ENCODE measurements at regions not wholly inside any gene's neighbourhood (a gene's known extent, or its start where the extent isn't known, plus 50 kb on each side); places are given as distances from the start of the nearest gene placed in this dataset.
"Not testable (repeated sequence)": the region's sequence is repeated elsewhere in the genome, so short reads cannot be mapped to it uniquely, and the experiment has no call there.

DNA sequence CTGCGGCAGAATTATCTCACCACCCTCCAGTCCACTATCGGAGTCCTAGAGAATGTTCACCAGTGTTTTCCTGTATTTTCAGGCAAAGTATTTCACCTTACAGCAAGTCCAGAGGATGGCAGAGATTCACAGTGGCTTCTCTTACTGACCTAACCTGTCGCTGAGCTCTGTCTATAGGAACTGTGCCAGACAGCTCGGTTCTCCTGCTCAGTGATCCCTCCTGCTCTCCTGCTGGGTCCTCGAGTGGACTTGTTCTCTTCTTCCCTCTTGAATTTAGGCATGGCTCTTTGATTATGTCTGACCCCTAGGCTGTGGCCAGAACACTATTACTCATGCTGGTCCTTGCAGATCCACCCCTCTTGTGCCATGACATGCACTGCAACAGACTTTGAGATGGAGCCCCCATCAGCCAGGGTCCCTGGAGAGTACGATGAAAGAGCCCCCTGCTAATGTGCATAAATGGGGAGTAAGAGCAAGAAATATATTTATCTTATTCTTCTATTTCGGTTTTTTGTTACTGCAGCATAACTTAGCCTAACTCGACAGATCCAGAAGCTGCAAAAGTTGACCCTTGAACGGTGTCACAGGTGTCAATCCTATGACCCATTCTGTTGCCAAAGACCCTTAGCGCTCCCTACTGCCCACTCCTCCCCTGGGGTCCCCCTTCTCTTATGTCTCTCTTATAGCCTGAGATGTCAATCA lies 439.4 kb downstream of the ZNF536 start:
- Histone ChIP-seq H3K4me1 (ENCODE audit: low read length) (no peaks in the 10 kb centered on the region), H3K79me2 (ENCODE audit: low read length) (no peaks in the 10 kb centered on the region), H3K36me3 (ENCODE audit: insufficient read depth, low read length) (no peaks in the 10 kb centered on the region), H3K9me2 (replicated peaks; ENCODE audit: insufficient read depth, low read length) (no peaks in the 10 kb centered on the region), H3K9ac (ENCODE audit: low read length) (no peak overlapping the region), H3K27me3 (ENCODE audit: low read length) (no peaks in the 10 kb centered on the region), H2AFZ (ENCODE audit: low read length) (no peak overlapping the region), H3K27ac (ENCODE audit: low read length) (no peak overlapping the region), H3K4me3 (ENCODE audit: low read length) (no peak overlapping the region), H4K20me1 (ENCODE audit: insufficient read depth, low read depth, low read length) (no peaks in the 10 kb centered on the region), H3K4me2 (ENCODE audit: low read depth, low read length, poor library complexity, severe bottlenecking) (no peak overlapping the region), H3K9me3 (ENCODE audit: low read length) (no peaks in the 10 kb centered on the region)
- DNase-seq, result no peak

DNA sequence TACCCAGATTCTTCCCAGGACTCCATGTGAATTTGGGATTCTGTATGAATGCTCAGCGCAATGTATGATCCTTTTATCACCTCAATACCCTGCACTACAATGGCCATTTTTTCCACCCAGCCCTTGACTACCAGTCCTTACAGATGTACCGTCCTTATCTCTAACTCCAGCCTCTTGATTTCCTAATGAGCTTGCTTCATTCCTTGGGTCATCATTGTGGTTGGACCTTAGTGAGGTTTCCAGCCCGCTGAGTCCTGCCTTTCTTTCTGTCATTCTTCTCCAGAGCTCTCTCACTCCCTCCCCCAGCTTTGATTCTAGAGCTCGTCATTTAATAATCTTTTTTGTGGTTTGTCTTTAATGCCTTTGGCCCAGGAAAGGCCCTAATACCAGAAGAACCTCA lies 438.5 kb downstream of the ZNF536 start:
- Histone ChIP-seq H3K27me3 (ENCODE audit: low read length) (no peaks in the 10 kb centered on the region), H3K9me3 (ENCODE audit: low read length) (no peaks in the 10 kb centered on the region), H4K20me1 (ENCODE audit: insufficient read depth, low read depth, low read length) (no peaks in the 10 kb centered on the region), H3K27ac (ENCODE audit: low read length) (no peak overlapping the region), H3K4me3 (ENCODE audit: low read length) (no peak overlapping the region), H3K9ac (ENCODE audit: low read length) (no peak overlapping the region), H3K79me2 (ENCODE audit: low read length) (no peaks in the 10 kb centered on the region), H3K4me1 (ENCODE audit: low read length) (no peaks in the 10 kb centered on the region), H3K9me2 (replicated peaks; ENCODE audit: insufficient read depth, low read length) (no peaks in the 10 kb centered on the region), H2AFZ (ENCODE audit: low read length) (no peak overlapping the region), H3K4me2 (ENCODE audit: low read depth, low read length, poor library complexity, severe bottlenecking) (no peak overlapping the region), H3K36me3 (ENCODE audit: insufficient read depth, low read length) (no peaks in the 10 kb centered on the region)
- no peak for DNase-seq

DNA sequence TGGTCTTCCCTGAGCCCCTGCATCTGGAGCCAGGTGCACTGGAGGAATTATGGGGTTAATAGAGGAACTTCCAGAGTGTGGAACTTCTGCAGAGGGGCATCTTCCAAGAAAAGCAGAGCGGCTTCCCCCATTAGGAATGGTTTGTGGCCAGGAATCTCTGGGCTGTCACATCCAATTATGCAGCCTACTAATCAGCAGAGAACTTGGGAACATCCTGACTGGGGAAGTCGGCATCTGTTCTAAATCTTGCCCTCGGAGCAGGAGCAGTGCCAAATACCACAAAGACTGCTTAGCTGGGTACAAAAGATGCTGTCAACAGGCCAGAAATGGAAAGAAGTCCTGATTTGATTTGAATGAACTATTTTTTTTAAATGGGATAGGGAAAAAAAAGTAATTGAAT lies 435.1 kb downstream of the ZNF536 start:
- no peak overlapping the region for H2AFZ ChIP-seq (ENCODE audit: low read length)
- no peak for DNase-seq
- H3K9me3 ChIP-seq (ENCODE audit: low read length), result no peaks in the 10 kb centered on the region
- no peak overlapping the region for H3K9ac ChIP-seq (ENCODE audit: low read length)
- no peaks in the 10 kb centered on the region for H3K79me2 ChIP-seq (ENCODE audit: low read length)
- no peaks in the 10 kb centered on the region for H4K20me1 ChIP-seq (ENCODE audit: insufficient read depth, low read depth, low read length)
- no peak overlapping the region for H3K4me3 ChIP-seq (ENCODE audit: low read length)
- no peak overlapping the region for H3K4me2 ChIP-seq (ENCODE audit: low read depth, low read length, poor library complexity, severe bottlenecking)
- no peak overlapping the region for H3K27ac ChIP-seq (ENCODE audit: low read length)
- H3K27me3 ChIP-seq (ENCODE audit: low read length), result no peaks in the 10 kb centered on the region
- H3K4me1 ChIP-seq (ENCODE audit: low read length), result no peaks in the 10 kb centered on the region
- no peaks in the 10 kb centered on the region for H3K36me3 ChIP-seq (ENCODE audit: insufficient read depth, low read length)
- H3K9me2 ChIP-seq (replicated peaks; ENCODE audit: insufficient read depth, low read length), result no peaks in the 10 kb centered on the region

DNA sequence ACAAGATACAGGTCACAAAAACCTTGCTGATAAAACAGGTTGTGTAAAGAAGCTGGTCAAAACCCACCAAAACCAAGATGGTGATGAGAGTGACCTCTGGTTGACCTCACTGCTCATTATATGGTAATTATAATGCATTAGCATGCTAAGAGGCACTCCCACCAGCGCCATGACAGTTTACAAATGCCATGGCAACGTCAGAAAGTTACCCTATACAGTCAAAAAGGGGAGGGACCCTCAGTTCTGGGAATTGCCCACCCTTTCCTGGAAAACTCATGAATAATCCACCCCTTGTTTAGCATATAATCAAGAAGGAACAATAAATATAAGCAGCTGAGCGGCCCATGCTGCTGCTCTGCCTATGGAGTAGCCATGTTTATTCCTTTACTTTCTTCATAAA lies 434.1 kb downstream of the ZNF536 start:
- H3K9me3 ChIP-seq (ENCODE audit: low read length), result no peaks in the 10 kb centered on the region
- H3K4me2 ChIP-seq (ENCODE audit: low read depth, low read length, poor library complexity, severe bottlenecking), result no peak overlapping the region
- no peak overlapping the region for H3K27ac ChIP-seq (ENCODE audit: low read length)
- no peaks in the 10 kb centered on the region for H3K27me3 ChIP-seq (ENCODE audit: low read length)
- no peaks in the 10 kb centered on the region for H3K9me2 ChIP-seq (replicated peaks; ENCODE audit: insufficient read depth, low read length)
- DNase-seq, result no peak
- no peaks in the 10 kb centered on the region for H3K4me1 ChIP-seq (ENCODE audit: low read length)
- H4K20me1 ChIP-seq (ENCODE audit: insufficient read depth, low read depth, low read length), result no peaks in the 10 kb centered on the region
- H3K36me3 ChIP-seq (ENCODE audit: insufficient read depth, low read length), result no peaks in the 10 kb centered on the region
- no peaks in the 10 kb centered on the region for H3K79me2 ChIP-seq (ENCODE audit: low read length)
- H2AFZ ChIP-seq (ENCODE audit: low read length), result no peak overlapping the region
- H3K9ac ChIP-seq (ENCODE audit: low read length), result no peak overlapping the region
- H3K4me3 ChIP-seq (ENCODE audit: low read length), result no peak overlapping the region

DNA sequence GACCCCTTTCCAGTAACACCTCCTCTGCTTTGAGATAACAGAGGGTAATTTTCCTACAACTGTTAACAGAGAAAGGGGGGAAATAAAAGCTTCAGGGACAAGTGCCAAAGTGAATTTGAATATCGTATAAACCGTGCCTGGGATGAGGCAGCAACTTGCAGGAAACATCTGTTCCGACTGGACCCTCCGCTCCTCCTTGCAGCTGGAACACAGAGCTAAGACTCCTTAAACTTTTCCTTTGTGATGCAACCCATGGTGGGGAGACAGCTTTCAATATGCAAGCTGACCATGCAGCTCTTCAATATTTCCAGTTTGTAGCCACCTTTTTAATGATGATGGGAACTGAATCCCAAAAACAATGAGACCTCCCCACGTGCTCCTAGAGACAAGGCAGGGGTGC lies 432.6 kb downstream of the ZNF536 start:
- Histone ChIP-seq H3K9me2 (replicated peaks; ENCODE audit: insufficient read depth, low read length) (no peaks in the 10 kb centered on the region), H3K36me3 (ENCODE audit: insufficient read depth, low read length) (no peaks in the 10 kb centered on the region), H3K4me2 (ENCODE audit: low read depth, low read length, poor library complexity, severe bottlenecking) (no peak overlapping the region), H3K27me3 (ENCODE audit: low read length) (no peaks in the 10 kb centered on the region), H3K4me1 (ENCODE audit: low read length) (no peaks in the 10 kb centered on the region), H3K9ac (ENCODE audit: low read length) (no peak overlapping the region), H3K4me3 (ENCODE audit: low read length) (no peak overlapping the region), H3K9me3 (ENCODE audit: low read length) (no peaks in the 10 kb centered on the region), H2AFZ (ENCODE audit: low read length) (no peak overlapping the region), H3K27ac (ENCODE audit: low read length) (no peak overlapping the region), H3K79me2 (ENCODE audit: low read length) (no peaks in the 10 kb centered on the region), H4K20me1 (ENCODE audit: insufficient read depth, low read depth, low read length) (no peaks in the 10 kb centered on the region)
- DNase-seq, result no peak

DNA sequence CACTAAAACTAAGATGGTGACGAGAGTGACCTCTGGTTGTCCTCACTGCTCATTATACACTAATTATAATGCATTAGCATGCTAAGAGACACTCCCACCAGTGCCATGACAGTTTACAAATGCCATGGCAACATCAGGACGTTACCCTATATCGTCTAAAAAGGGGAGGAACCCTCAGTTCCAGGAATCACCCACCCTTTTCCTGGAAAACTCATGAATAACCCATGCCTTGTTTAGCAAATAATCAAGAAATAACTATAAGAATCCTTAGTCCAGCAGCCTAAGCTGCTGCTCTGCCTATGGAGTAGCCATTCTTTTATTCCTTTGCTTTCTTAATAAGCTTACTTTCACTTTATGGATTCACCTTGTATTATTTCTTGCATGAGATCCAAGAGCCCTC lies 432.1 kb downstream of the ZNF536 start:
- not testable (repeated sequence) for H3K79me2 ChIP-seq (ENCODE audit: low read length); H3K9ac ChIP-seq (ENCODE audit: low read length); H3K4me3 ChIP-seq (ENCODE audit: low read length); H4K20me1 ChIP-seq (ENCODE audit: insufficient read depth, low read depth, low read length); DNase-seq; H3K9me3 ChIP-seq (ENCODE audit: low read length); H3K9me2 ChIP-seq (replicated peaks; ENCODE audit: insufficient read depth, low read length); H2AFZ ChIP-seq (ENCODE audit: low read length); H3K27me3 ChIP-seq (ENCODE audit: low read length); H3K27ac ChIP-seq (ENCODE audit: low read length); H3K36me3 ChIP-seq (ENCODE audit: insufficient read depth, low read length); H3K4me1 ChIP-seq (ENCODE audit: low read length); H3K4me2 ChIP-seq (ENCODE audit: low read depth, low read length, poor library complexity, severe bottlenecking)

DNA sequence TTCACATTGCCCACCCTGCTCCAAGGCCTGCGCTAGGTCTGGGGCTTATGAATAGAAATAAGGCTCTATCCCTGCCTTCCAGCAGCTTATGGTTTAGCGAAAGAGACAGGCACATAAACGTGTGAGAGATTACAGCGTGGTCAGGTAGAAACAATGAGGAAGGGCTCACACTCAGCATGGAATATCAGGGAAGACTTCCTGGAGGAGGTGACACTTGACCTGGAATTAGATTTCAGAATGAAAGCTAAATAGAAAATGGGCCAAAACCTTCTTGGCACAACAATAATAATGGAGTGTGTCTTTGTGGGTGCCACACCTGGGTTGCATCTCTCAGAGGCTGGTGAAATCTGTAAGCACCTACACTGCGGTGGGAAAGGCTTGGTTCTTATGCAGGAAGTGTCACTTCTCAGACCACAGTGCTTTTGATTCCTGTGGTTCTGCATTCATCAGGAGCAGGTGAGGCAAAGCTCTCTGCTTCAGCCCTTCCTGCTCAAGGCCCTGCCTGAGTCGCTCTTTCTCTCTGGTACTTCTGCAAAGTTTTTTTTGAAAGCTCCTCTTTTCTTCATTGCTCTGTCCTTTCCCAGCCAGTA lies 430.3 kb downstream of the ZNF536 start:
- H3K9me2 ChIP-seq (replicated peaks; ENCODE audit: insufficient read depth, low read length), result no peaks in the 10 kb centered on the region
- no peaks in the 10 kb centered on the region for H3K27me3 ChIP-seq (ENCODE audit: low read length)
- H3K4me3 ChIP-seq (ENCODE audit: low read length), result no peak overlapping the region
- no peak overlapping the region for H3K27ac ChIP-seq (ENCODE audit: low read length)
- H3K9ac ChIP-seq (ENCODE audit: low read length), result no peak overlapping the region
- no peaks in the 10 kb centered on the region for H4K20me1 ChIP-seq (ENCODE audit: insufficient read depth, low read depth, low read length)
- H3K79me2 ChIP-seq (ENCODE audit: low read length), result no peaks in the 10 kb centered on the region
- no peak overlapping the region for H3K4me2 ChIP-seq (ENCODE audit: low read depth, low read length, poor library complexity, severe bottlenecking)
- DNase-seq, result no peak
- no peaks in the 10 kb centered on the region for H3K9me3 ChIP-seq (ENCODE audit: low read length)
- H3K4me1 ChIP-seq (ENCODE audit: low read length), result no peaks in the 10 kb centered on the region
- no peaks in the 10 kb centered on the region for H3K36me3 ChIP-seq (ENCODE audit: insufficient read depth, low read length)
- no peak overlapping the region for H2AFZ ChIP-seq (ENCODE audit: low read length)

DNA sequence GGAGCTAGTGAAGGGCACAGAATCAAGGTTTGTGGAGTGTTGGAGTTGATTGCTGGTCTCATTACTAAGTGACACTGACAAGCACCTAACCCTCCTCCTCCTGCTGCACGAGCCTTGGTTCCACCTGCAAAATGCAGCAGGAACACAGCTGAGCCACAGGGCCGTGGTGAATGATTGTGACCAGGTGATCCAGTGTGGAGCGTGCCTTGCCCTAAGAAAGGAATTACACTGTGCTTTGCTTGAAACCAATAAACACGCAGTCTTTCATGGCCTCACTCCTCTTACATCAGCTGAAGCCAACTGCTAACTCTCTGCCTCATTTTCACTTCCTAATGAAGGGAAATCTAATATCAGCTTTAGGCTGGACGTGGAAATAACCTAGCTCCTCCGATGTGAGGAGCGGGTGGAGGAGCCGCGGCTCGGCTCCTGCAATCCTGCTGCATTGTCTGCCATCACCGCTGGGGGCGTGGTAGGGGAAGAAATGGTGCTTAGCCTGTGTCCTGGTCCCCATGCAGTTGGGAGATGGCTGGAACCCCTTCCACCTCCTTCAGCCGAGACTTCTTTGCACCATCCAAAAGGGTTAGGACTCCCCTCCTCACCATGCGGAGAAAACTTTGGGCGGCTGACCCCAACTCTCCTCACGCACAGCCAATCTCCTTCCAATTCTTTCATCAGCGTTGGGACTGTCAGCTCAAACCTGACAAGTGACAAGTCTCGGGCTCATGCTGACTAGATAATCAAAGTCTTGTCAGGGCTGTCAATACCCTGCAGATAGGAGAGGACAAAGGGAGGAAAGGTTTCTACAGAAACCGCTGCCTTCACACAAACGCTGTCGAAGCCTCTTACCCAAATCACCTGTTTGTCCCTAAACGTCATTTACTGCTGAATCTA lies 427.9 kb downstream of the ZNF536 start:
- no peaks in the 10 kb centered on the region for H3K4me1 ChIP-seq (ENCODE audit: low read length)
- no peaks in the 10 kb centered on the region for H3K27me3 ChIP-seq (ENCODE audit: low read length)
- no peaks in the 10 kb centered on the region for H3K36me3 ChIP-seq (ENCODE audit: insufficient read depth, low read length)
- peak; percentile 51 for DNase-seq
- H3K9ac ChIP-seq (ENCODE audit: low read length), result no peak overlapping the region
- no peaks in the 10 kb centered on the region for H3K9me3 ChIP-seq (ENCODE audit: low read length)
- no peaks in the 10 kb centered on the region for H3K79me2 ChIP-seq (ENCODE audit: low read length)
- no peak overlapping the region for H3K4me2 ChIP-seq (ENCODE audit: low read depth, low read length, poor library complexity, severe bottlenecking)
- H3K27ac ChIP-seq (ENCODE audit: low read length), result no peak overlapping the region
- H2AFZ ChIP-seq (ENCODE audit: low read length), result no peak overlapping the region
- H3K4me3 ChIP-seq (ENCODE audit: low read length), result no peak overlapping the region
- H4K20me1 ChIP-seq (ENCODE audit: insufficient read depth, low read depth, low read length), result no peaks in the 10 kb centered on the region
- H3K9me2 ChIP-seq (replicated peaks; ENCODE audit: insufficient read depth, low read length), result no peaks in the 10 kb centered on the region

All from Karpas-422 (cell line).